OCI-LY1 (cell line): ENCODE measurements at regions not wholly inside any gene's neighbourhood (a gene's known extent, or its start where the extent isn't known, plus 50 kb on each side); places are given as distances from the start of the nearest gene placed in this dataset.

ENCODE experiments used
- H2AFZ ChIP-seq: fragments of 200-600 bp; sonication (generic), shearing (Covaris generic); 2 replicates; pipeline ENCODE4 v1.6.0; 2014; ENCODE audit warnings: antibody characterized with exemption, mild to moderate bottlenecking, low read length
- H3F3A ChIP-seq: fragments of 200-600 bp; sonication (generic), shearing (Covaris generic); 2 replicates; pipeline ENCODE4 v1.6.0; 2014; ENCODE audit warnings: mild to moderate bottlenecking, antibody characterized with exemption, low read length, moderate library complexity; ENCODE audit not compliant: insufficient read depth
- H3K27ac ChIP-seq: fragments of 200-600 bp; sonication (generic); 2 replicates; pipeline ENCODE4 v1.5.1; 2014; ENCODE audit warnings: low read length, mixed run types, mild to moderate bottlenecking, low read depth; ENCODE audit not compliant: poor library complexity, severe bottlenecking
- H3K27me3 ChIP-seq: fragments of 200-600 bp; sonication (generic); 2 replicates; pipeline ENCODE4 v1.6.0; 2014; ENCODE audit warnings: antibody characterized with exemption, mild to moderate bottlenecking, low read length, moderate library complexity; ENCODE audit not compliant: insufficient read depth
- H3K36me3 ChIP-seq: fragments of 200-600 bp; sonication (generic); 2 replicates; pipeline ENCODE4 v1.6.1; 2014; ENCODE audit warnings: mild to moderate bottlenecking, antibody characterized with exemption, low read length, moderate library complexity, mixed read lengths; ENCODE audit not compliant: insufficient read depth
- H3K4me1 ChIP-seq: fragments of 200-600 bp; sonication (generic); 2 replicates; pipeline ENCODE4 v1.5.1; 2014; ENCODE audit warnings: mild to moderate bottlenecking, low read length, moderate library complexity; ENCODE audit not compliant: insufficient read depth, severe bottlenecking
- H3K4me2 ChIP-seq: fragments of 200-600 bp; sonication (generic), shearing (Covaris generic); 2 replicates; pipeline ENCODE4 v1.6.1; 2014; ENCODE audit warnings: low read length
- H3K4me3 ChIP-seq: fragments of 200-600 bp; sonication (generic); 2 replicates; pipeline ENCODE4 v1.5.1; 2014; ENCODE audit warnings: low read length, low read depth, mild to moderate bottlenecking, mixed read lengths; ENCODE audit not compliant: poor library complexity, severe bottlenecking
- H3K79me2 ChIP-seq: fragments of 200-600 bp; shearing (Covaris generic); 2 replicates; pipeline ENCODE4 v1.6.1; 2016; ENCODE audit warnings: mixed run types, low read length, mixed read lengths; ENCODE audit not compliant: insufficient read depth
- H3K9ac ChIP-seq: fragments of 200-600 bp; sonication (generic), shearing (Covaris generic); 2 replicates; pipeline ENCODE4 v1.6.1; 2014; ENCODE audit warnings: mild to moderate bottlenecking, low read length, mixed read lengths
- H3K9me2 ChIP-seq: fragments of 200-600 bp; sonication (generic), shearing (Covaris generic); 2 replicates; pipeline ENCODE4 v1.6.1; 2014; ENCODE audit warnings: low read depth, mild to moderate bottlenecking, low read length, mixed read lengths
- H3K9me3 ChIP-seq: fragments of 200-600 bp; shearing (Covaris generic); 2 replicates; pipeline ENCODE4 v1.6.1; 2014; ENCODE audit warnings: low read length, mixed read lengths
- H4K20me1 ChIP-seq: fragments of 200-600 bp; sonication (generic), shearing (Covaris generic); 2 replicates; pipeline ENCODE4 v1.6.0; 2016; ENCODE audit warnings: mild to moderate bottlenecking, low read length; ENCODE audit not compliant: insufficient read depth
- CTCF ChIP-seq: fragments of 200-600 bp; sonication (generic), shearing (Covaris generic); IDR thresholded peaks from 2 replicates; pipeline ENCODE4 v1.5.1; 2017; ENCODE audit warnings: mild to moderate bottlenecking, antibody characterized with exemption, low read length, moderate library complexity, mixed read lengths
- EZH2 ChIP-seq: fragments of 200-600 bp; sonication (generic), shearing (Covaris generic); IDR thresholded peaks from 2 replicates; pipeline ENCODE4 v1.8.0; 2017; ENCODE audit warnings: borderline replicate concordance, mixed run types, mild to moderate bottlenecking, antibody characterized with exemption, low read length, moderate library complexity, mixed read lengths

GRCh38 chr5:77935506-77936364 is 159.6 kb upstream of the TBCA start:
- no peak for TF ChIP-seq EZH2
- no peak for TF ChIP-seq CTCF
- H3K4me3 ChIP-seq: no peak overlapping the region
- H3K9me3 ChIP-seq: no peaks in the 10 kb centered on the region
- H3K4me1 ChIP-seq: no peaks in the 10 kb centered on the region
- H3K9me2 ChIP-seq: no peaks in the 10 kb centered on the region
- H3K9ac ChIP-seq: no peak overlapping the region
- H2AFZ ChIP-seq: no peak overlapping the region
- H3K27ac ChIP-seq: no peak overlapping the region
- no peaks in the 10 kb centered on the region for H3K27me3 ChIP-seq
- no peaks in the 10 kb centered on the region for H4K20me1 ChIP-seq
- H3F3A ChIP-seq: no peaks in the 10 kb centered on the region
- H3K79me2 ChIP-seq: no peaks in the 10 kb centered on the region
- no peaks in the 10 kb centered on the region for H3K36me3 ChIP-seq
- no peak overlapping the region for H3K4me2 ChIP-seq

GRCh38 chr5:77928776-77929300 is 152.7 kb upstream of the TBCA start:
- Histone ChIP-seq H3K36me3 (no peaks in the 10 kb centered on the region), H3K4me2 (no peak overlapping the region), H3K4me1 (no peaks in the 10 kb centered on the region), H3K9me3 (no peaks in the 10 kb centered on the region), H3F3A (no peaks in the 10 kb centered on the region), H3K9me2 (no peaks in the 10 kb centered on the region), H2AFZ (no peak overlapping the region), H3K27me3 (no peaks in the 10 kb centered on the region), H3K4me3 (no peak overlapping the region), H3K79me2 (no peaks in the 10 kb centered on the region), H3K27ac (no peak overlapping the region), H4K20me1 (no peaks in the 10 kb centered on the region), H3K9ac (no peak overlapping the region)
- no peak for TF ChIP-seq EZH2
- TF ChIP-seq CTCF: no peak

- Histone ChIP-seq H3K9me2 (no peaks in the 10 kb centered on the region), H3K9ac (no peak overlapping the region), H3K4me1 (no peaks in the 10 kb centered on the region), H3F3A (no peaks in the 10 kb centered on the region), H3K36me3 (no peaks in the 10 kb centered on the region), H3K79me2 (no peaks in the 10 kb centered on the region), H3K9me3 (no peaks in the 10 kb centered on the region), H3K4me2 (no peak overlapping the region), H3K27ac (no peak overlapping the region), H4K20me1 (no peaks in the 10 kb centered on the region), H3K4me3 (no peak overlapping the region), H2AFZ (no peak overlapping the region), H3K27me3 (no peaks in the 10 kb centered on the region)
- TF ChIP-seq EZH2: no peak
- TF ChIP-seq CTCF: no peak
These were observed 150.2 kb upstream of the TBCA start for GRCh38 chr5:77926337-77926736.
